Activated T-helper 1 cell treated with anti-CD3 and anti-CD28 coated beads, Interleukin-12 subunit alpha, Interleukin-12 subunit beta, Interleukin-2, Interleukin-4 antibody, amounts not matched to agents 30 ng/mL and 10 ng/mL and 1 ng/mL, durations not matched to agents 14 hours and 24 hours and 36 hours (primary cell): ENCODE measurements at regions not wholly inside any gene's neighbourhood (a gene's known extent, or its start where the extent isn't known, plus 50 kb on each side); places are given as distances from the start of the nearest gene placed in this dataset.

Source experiments
- DNase-seq: peaks from one replicate; pipeline ENCODE4 v3.0.0; 2021; ENCODE audit warnings: low spot score
- H3K27ac Mint-ChIP-seq: one replicate; pipeline ENCODE4 v1.8.0; 2021; ENCODE audit warnings: mild to moderate bottlenecking, mixed read lengths
- H3K27me3 Mint-ChIP-seq: one replicate; pipeline ENCODE4 v1.8.0; 2022; ENCODE audit warnings: mild to moderate bottlenecking, moderate library complexity, mixed read lengths; ENCODE audit not compliant: insufficient read depth
- H3K36me3 Mint-ChIP-seq: one replicate; pipeline ENCODE4 v1.8.0; 2021; ENCODE audit warnings: low read depth, mixed read lengths
- H3K4me1 Mint-ChIP-seq: one replicate; pipeline ENCODE4 v1.8.0; 2021; ENCODE audit warnings: low read depth, mixed read lengths
- H3K4me3 Mint-ChIP-seq: one replicate; pipeline ENCODE4 v1.8.0; 2021; ENCODE audit warnings: mild to moderate bottlenecking, moderate library complexity, mixed read lengths
- H3K9me3 Mint-ChIP-seq: one replicate; pipeline ENCODE4 v1.8.0; 2021; ENCODE audit warnings: mixed read lengths
- intact Hi-C: fragments of 100-400 bp; cut with micrococcal nuclease; formaldehyde crosslinking; loops from one replicate; pipeline ENCODE4 v1.15.1; 2024

DNA sequence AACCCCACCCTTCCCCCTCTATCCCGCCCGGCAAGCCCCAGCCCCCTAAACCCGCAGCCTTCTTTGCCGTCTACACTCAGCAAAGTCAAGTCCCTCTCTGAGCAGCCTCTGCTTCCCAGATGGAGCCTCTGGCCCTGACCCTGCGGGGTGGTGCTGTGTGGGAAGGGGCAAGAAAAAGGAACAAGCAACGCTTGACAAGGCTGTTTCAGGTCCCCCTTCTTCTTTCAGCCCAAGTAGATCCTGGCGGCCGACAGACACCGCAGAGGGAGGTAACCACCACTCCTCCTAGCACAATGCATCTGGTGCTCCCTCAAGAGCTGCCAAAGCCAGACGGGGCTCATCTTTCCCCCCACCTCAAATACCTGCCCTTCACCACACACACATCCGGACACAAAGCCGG, 178.3 kb downstream of the ENGASE start:
- no peaks in the 10 kb centered on the region for H3K4me1 Mint-ChIP-seq
- H3K9me3 Mint-ChIP-seq, result no peaks in the 10 kb centered on the region
- intact Hi-C loops, result no loop called here
- no peak for DNase-seq
- H3K4me3 Mint-ChIP-seq, result no peak overlapping the region
- H3K27me3 Mint-ChIP-seq, result peaks cover 4% of the 10 kb centered on the region
- H3K36me3 Mint-ChIP-seq, result no peaks in the 10 kb centered on the region
- no peak overlapping the region for H3K27ac Mint-ChIP-seq

DNA sequence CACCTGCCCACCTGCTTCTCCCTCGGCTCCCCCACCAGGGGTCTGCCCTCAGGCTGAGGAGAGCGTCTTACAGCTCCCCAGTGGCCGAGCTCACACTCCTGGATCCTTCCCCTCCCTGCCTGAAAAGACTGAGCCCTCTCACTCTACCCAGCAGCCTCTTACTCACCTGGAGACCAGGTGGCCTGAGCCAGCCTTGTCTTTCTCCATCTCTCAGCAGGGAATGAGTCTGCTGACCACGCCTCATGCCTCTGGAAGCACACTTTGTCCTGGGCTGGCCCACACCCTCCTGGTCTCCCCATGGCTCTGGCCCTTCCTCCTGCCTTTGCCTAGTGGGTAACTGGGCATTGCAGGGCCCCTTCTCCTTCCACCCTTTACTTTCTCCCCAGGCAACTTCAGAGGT, 177.2 kb downstream of the ENGASE start:
- Mint-ChIP-seq H3K27me3 (peaks cover 4% of the 10 kb centered on the region), H3K36me3 (no peaks in the 10 kb centered on the region), H3K9me3 (no peaks in the 10 kb centered on the region), H3K4me3 (no peak overlapping the region), H3K4me1 (no peaks in the 10 kb centered on the region), H3K27ac (no peak overlapping the region)
- DNase-seq, result no peak
- intact Hi-C loops, result no loop called here

DNA sequence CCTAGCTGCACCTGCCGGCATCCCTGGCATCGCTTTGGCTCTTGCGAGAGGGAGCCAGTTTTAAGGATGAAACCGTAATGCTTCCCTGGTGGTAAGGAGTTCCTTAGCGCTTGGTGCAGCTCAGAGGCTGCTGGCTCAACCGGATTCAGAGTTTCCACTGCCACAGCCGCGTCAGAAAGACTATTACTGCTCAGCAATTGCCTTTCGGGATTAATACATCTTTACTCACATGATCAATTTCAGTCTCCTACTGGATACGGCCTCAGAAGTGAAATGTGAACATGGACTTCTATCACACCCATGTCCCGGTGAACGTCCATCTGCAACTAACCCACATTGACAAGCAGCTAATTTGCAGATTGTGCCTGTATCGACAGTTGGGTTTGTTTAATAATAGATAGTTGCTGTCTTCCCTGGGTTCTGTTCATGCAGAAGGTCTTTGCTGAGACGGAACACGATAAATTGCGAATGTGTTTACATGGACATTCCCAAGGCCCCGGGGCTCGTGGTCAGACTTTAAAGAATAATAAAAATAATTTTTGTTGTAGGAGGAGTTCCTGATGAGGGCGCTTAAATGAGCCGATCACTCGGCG, 175.4 kb downstream of the ENGASE start:
- Mint-ChIP-seq H3K36me3 (no peaks in the 10 kb centered on the region), H3K4me1 (no peaks in the 10 kb centered on the region), H3K9me3 (no peaks in the 10 kb centered on the region), H3K27ac (no peak overlapping the region), H3K4me3 (no peak overlapping the region), H3K27me3 (peaks cover 5% of the 10 kb centered on the region)
- no peak for DNase-seq
- intact Hi-C loops, result no loop called here

DNA sequence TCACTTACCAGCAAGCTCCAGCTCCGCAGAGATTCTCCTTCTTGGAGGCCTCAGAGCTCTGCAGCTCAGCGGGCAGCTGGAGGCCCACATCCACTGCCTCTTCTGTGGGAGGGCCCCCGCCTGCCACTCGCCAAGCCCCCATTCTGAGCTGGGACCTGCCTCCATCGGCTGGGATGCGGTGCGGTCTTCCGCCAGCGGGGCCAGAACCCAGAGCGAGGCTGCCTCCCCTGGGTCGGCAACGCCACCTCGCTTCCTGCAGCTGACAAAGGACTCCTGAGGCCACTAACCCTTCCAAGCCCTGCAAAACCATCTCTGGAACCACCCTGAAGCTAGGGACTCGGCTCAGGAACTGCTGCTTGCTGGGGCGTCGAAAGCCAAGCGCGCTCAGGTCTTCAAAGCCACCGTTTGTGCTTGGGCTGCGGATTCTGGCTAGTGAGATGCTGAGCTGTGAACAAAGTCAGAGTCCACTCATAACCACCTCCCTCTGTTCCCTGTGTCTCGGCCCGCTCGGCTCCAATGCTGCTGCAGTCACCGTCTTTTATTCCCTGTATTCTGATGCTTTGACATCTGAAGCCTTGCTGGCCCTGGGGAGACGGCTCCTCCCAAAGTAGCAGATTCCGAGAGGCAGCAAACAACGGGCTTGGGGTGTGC, 174.3 kb downstream of the ENGASE start:
- Mint-ChIP-seq H3K9me3 (no peaks in the 10 kb centered on the region), H3K36me3 (no peaks in the 10 kb centered on the region), H3K4me1 (no peaks in the 10 kb centered on the region), H3K27ac (no peak overlapping the region), H3K4me3 (no peak overlapping the region), H3K27me3 (peaks cover 5% of the 10 kb centered on the region)
- no peak for DNase-seq
- intact Hi-C loops, result no loop called here

DNA sequence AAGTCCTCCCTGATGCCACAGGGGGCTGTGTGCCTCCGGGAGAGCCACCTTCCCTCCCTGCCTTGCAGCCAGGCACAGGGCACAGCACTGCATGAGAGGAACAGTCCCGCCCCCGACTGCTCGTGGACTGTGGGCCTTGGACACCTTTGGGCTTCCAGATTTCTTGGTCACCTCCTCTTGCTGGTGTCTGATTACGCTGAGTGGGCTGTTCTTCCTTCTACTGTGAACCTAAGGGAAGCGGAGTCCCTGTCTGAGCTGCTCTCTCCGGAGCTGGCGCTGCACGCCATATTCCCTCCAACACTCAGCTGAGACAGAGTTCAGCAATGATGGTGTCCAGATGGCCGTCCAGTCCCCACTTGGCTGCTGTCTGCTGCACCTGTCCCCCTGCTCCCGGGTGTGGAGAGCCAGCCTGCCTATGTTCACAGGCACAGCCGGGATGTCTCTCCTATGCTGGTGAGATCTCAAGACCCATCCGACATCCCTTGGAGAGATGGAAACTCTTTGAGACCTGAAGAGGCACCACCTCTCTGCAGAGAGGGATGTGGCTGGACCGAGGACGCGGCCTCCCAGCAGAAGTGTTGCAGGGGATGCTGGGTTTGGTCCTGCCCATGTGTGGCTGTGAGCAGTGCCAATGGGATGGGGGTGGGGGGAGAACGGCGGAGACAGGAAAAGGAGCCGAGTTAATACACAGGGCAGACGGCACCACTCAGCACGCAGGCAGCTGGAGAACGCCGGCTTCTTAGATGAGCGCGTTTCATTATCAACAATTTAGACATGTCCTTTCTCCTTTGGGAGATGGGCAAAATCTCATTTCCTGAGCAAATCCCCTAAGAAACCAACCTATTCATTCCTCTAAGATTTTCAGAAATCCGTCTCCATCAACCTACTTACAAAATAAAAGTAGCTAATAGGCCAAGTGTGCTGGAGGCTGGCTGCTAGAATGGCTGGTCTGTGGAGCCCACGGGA, 171.9 kb downstream of the ENGASE start:
- H3K4me3 Mint-ChIP-seq, result no peak overlapping the region
- no peaks in the 10 kb centered on the region for H3K4me1 Mint-ChIP-seq
- no peak for DNase-seq

DNA sequence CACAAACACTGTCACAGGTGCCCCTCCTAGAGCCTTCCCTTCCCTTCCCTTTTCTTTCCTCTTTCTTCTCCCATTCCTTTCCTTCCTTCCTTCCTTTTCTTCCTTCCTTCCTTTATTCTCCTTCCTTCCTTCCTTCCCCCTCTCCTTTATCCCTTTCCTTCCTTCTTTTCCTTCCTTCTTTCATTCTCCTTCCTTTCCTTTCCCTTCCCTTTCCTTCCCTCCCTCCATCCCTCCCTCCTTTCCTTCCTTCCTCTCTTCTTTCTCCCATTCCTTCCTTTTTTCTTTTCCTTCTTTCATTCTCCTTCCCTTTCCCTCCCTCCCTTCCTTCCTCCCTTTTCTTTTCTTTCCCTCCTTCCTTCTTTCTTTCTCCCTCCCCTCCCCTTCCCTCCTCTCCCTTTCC, 170.0 kb downstream of the ENGASE start:
- H3K27me3 Mint-ChIP-seq, result peaks cover 3% of the 10 kb centered on the region
- no peak for DNase-seq
- no peak overlapping the region for H3K27ac Mint-ChIP-seq

More for the DNA sequence above, 171.9 kb downstream of the ENGASE start:
- intact Hi-C loops, result no loop called here
- no peak overlapping the region for H3K27ac Mint-ChIP-seq
- H3K9me3 Mint-ChIP-seq, result no peaks in the 10 kb centered on the region
- H3K36me3 Mint-ChIP-seq, result no peaks in the 10 kb centered on the region
- peaks cover 5% of the 10 kb centered on the region for H3K27me3 Mint-ChIP-seq

DNA sequence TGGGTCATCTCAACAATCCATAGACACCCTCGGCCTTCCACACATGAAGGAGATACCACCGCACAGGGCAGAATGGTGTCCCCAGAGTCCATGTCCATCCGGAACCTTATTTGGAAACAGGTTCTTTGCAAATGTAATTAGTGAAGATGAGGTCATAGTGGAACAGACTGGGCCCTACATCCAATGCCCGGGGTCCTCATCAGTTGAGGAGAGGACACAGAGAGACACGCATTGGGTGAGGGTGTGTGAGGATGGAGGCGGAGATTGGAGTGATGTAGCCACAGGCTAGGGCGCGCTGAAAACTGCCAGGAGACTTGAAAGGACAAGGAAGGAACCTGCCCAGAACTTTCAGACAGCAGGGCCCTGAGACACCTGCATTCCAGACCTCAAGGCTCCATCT, 169.4 kb downstream of the ENGASE start:
- intact Hi-C loops, result no loop called here
- H3K27ac Mint-ChIP-seq, result no peak overlapping the region

More for the DNA sequence above, 170.0 kb downstream of the ENGASE start:
- no peaks in the 10 kb centered on the region for H3K4me1 Mint-ChIP-seq
- H3K9me3 Mint-ChIP-seq, result no peaks in the 10 kb centered on the region
- no peaks in the 10 kb centered on the region for H3K36me3 Mint-ChIP-seq
- no peak overlapping the region for H3K4me3 Mint-ChIP-seq
- intact Hi-C loops, result no loop called here

DNA sequence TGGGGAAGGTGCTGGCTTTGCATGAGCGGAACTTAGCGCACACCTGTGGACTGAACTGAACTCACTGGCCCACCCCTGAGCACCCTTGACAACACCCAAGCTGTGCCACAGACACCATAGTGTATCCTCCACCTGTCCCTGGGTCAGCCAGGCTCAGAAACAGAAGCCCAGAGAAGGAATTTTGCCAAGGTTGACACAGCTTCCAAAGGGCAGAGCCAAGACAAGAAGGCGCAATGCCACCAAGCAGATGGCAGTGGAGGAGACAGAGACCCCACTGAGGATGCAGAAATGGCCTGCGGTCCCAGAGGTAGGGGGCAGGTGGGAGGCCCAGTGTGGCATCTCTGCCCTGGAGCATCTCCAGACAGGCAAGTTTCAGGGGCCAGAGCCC, 169.0 kb downstream of the ENGASE start:
- H3K9me3 Mint-ChIP-seq, result no peaks in the 10 kb centered on the region
- no peak overlapping the region for H3K4me3 Mint-ChIP-seq
- no peaks in the 10 kb centered on the region for H3K36me3 Mint-ChIP-seq
- intact Hi-C loops, result no loop called here
- no peak overlapping the region for H3K27ac Mint-ChIP-seq
- no peak for DNase-seq
- no peaks in the 10 kb centered on the region for H3K4me1 Mint-ChIP-seq
- peaks cover 3% of the 10 kb centered on the region for H3K27me3 Mint-ChIP-seq

More for the DNA sequence above, 169.4 kb downstream of the ENGASE start:
- Mint-ChIP-seq H3K4me1 (no peaks in the 10 kb centered on the region), H3K36me3 (no peaks in the 10 kb centered on the region), H3K27me3 (peaks cover 3% of the 10 kb centered on the region), H3K4me3 (no peak overlapping the region), H3K9me3 (no peaks in the 10 kb centered on the region)
- no peak for DNase-seq

DNA sequence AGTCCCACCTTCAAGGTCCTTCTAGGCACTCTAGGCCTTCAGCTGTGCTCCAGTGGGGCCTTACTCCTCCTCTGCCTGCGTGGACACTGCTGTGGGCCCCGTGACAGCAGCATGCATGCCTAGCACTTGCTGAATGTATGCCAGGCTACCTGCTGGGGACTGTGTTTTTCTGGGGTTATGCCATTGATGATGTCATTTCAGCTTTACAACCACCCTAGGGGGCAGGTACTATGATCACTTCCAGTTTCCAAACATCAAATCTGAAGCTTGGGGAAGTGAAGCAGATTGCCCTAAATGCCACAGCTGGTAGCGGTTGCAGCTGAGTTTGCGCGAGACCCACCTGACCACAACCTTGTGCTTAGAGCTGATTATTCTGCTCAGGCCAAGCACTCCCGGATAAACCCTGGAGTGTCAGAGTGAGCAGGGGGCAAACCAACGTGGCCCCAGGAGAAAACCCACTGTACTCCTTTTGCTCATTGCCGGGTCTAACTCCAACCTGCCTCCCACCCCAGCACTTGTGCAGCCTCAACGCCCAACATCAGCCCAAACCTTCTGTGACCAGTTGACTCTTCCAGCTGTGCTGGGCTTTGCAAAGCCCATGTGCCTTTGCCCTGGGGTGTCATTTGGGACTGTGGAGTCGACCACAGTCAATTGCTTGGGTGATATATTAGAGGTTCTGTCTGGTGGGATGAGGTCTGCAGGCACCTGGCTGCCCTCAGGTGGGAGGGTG, 168.4 kb downstream of the ENGASE start:
- H3K27ac Mint-ChIP-seq, result no peak overlapping the region
- H3K27me3 Mint-ChIP-seq, result peaks cover 3% of the 10 kb centered on the region
- intact Hi-C loops, result no loop called here
- H3K4me1 Mint-ChIP-seq, result no peaks in the 10 kb centered on the region
- H3K36me3 Mint-ChIP-seq, result no peaks in the 10 kb centered on the region
- H3K4me3 Mint-ChIP-seq, result no peak overlapping the region
- H3K9me3 Mint-ChIP-seq, result no peaks in the 10 kb centered on the region
- no peak for DNase-seq

DNA sequence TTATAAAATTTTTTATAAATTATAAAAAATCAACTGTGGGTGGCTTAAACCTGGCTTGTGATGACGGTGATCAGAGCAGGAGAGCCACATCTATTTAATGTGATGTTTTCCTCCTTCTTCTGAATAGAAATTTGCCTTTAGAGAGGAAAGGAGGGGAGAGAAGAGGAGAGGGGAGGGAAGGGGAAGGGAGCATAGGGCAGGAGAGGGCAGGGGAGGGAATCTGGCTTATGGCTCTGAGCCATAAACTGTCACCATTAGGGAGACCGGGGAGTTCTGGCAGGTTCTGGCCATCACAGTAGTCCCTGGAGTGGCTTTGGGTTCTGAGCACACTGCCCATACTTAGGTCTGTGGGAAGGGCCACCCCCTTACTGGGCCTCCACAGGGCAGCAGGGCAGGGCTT, 167.8 kb downstream of the ENGASE start:
- H3K4me3 Mint-ChIP-seq, result no peak overlapping the region
- no peaks in the 10 kb centered on the region for H3K4me1 Mint-ChIP-seq
- H3K36me3 Mint-ChIP-seq, result no peaks in the 10 kb centered on the region
- no peak for DNase-seq
- H3K27me3 Mint-ChIP-seq, result peaks cover 3% of the 10 kb centered on the region
- H3K27ac Mint-ChIP-seq, result no peak overlapping the region
- intact Hi-C loops, result no loop called here
- no peaks in the 10 kb centered on the region for H3K9me3 Mint-ChIP-seq

DNA sequence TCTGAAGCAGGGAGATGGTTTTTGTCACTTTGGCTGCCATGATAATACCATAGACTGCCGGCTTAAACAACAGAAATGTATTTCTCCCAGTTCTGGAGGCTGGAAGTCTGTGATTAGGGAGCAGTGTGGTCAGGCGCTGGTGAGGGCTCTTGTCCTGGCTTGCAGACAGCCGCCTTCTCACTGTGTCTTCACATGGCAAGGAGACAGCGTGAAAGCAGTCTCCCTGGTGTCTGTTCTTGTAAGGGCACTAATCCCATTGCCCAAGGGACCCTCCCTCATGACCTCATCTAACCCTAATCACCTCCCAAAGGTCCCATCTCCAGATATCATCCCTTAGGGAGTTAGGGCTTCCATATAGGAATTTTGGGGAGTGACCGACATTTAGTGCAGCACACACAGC, 167.0 kb downstream of the ENGASE start:
- intact Hi-C loops, result no loop called here
- DNase-seq, result no peak
- Mint-ChIP-seq H3K27ac (no peak overlapping the region), H3K36me3 (no peaks in the 10 kb centered on the region), H3K9me3 (no peaks in the 10 kb centered on the region), H3K27me3 (peaks cover 3% of the 10 kb centered on the region), H3K4me1 (no peaks in the 10 kb centered on the region), H3K4me3 (no peak overlapping the region)

DNA sequence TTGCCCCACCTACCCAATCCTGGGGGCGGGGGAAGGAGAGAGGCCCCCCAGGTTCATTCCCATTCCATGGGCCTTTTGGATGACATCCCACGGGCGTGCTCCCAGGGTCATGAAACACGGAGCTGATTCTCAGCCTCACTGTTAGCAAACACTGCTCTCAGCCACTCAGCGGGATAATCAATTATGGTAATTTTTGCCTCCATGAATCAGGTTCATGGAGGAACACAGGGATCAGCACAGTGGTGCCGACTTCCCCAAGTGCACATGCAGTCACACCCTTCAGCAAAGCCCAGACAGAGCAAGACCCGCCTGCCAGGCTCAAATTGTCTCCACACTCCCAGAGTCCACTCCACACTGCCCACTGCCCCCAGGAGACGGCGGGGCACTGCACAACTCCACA, 164.6 kb downstream of the ENGASE start:
- intact Hi-C loops, result no loop called here
- Mint-ChIP-seq H3K4me1 (no peaks in the 10 kb centered on the region), H3K4me3 (no peak overlapping the region), H3K27ac (no peak overlapping the region), H3K9me3 (no peaks in the 10 kb centered on the region), H3K27me3 (peaks cover 1% of the 10 kb centered on the region), H3K36me3 (no peaks in the 10 kb centered on the region)
- no peak for DNase-seq
